Liver (tissue), 8 donors: ENCODE measurements at regions not wholly inside any gene's neighbourhood (a gene's known extent, or its start where the extent isn't known, plus 50 kb on each side); places are given as distances from the start of the nearest gene placed in this dataset.

Source experiments
- DNase-seq: peaks from one replicate; pipeline ENCODE4 v3.0.0-alpha.2; 2017; ENCODE audit warnings: low spot score
- H3K27ac ChIP-seq, 2 donors: one replicate each; pipeline ENCODE4 v1.7.0; 2013; ENCODE audit warnings: inconsistent platforms in 2 of 2, low read length in 2 of 2, control low read depth in 1 of 2, low read depth in 1 of 2, mild to moderate bottlenecking in 1 of 2
- H3K27me3 ChIP-seq, 4 donors: one replicate each; pipeline versions ENCODE4 v1.6.1 to v1.7.0; 2013; ENCODE audit warnings: low read length in 3 of 4, inconsistent platforms in 1 of 4, mild to moderate bottlenecking in 1 of 4, moderate library complexity in 1 of 4; ENCODE audit not compliant: control insufficient read depth in 4 of 4, insufficient read depth in 4 of 4
- H3K36me3 ChIP-seq, 4 donors: one replicate each; pipeline versions ENCODE4 v1.6.1 to v1.7.0; 2013; ENCODE audit warnings: low read length in 3 of 4, mild to moderate bottlenecking in 3 of 4, low read depth in 1 of 4, moderate library complexity in 1 of 4; ENCODE audit not compliant: control insufficient read depth in 4 of 4, insufficient read depth in 3 of 4
- H3K4me1 ChIP-seq, 4 donors: one replicate each; pipeline versions ENCODE4 v1.6.1 to v1.7.0; 2013; ENCODE audit warnings: low read length in 3 of 4, mild to moderate bottlenecking in 3 of 4, moderate library complexity in 1 of 4; ENCODE audit not compliant: control insufficient read depth in 4 of 4, insufficient read depth in 4 of 4
- H3K4me3 ChIP-seq, 3 donors: one replicate each; pipeline versions ENCODE4 v1.6.1 to v1.7.0; 2013; ENCODE audit warnings: low read length in 3 of 3, control low read depth in 1 of 3, low read depth in 1 of 3, mild to moderate bottlenecking in 1 of 3
- H3K9ac ChIP-seq, 2 donors: one replicate each; pipeline ENCODE4 v1.7.0; 2013; ENCODE audit warnings: low read length in 2 of 2, mild to moderate bottlenecking in 2 of 2, moderate library complexity in 2 of 2, control low read depth in 1 of 2, low read depth in 1 of 2
- H3K9me3 ChIP-seq, 4 donors: one replicate each; pipeline versions ENCODE4 v1.6.1 to v1.7.0; 2013; ENCODE audit warnings: low read length in 3 of 4; ENCODE audit not compliant: control insufficient read depth in 4 of 4
- CTCF ChIP-seq: fragments of 150-350 bp; IDR thresholded peaks from 2 replicates; pipeline ENCODE4 v1.5.1; 2017; ENCODE audit warnings: improper control_type of control experiment, low read depth, low read length; ENCODE audit not compliant: missing input control
- EGR1 ChIP-seq, 2 donors: IDR thresholded peaks; 2 replicates each; pipeline ENCODE4 v1.6.1; 2016 to 2018; ENCODE audit warnings: antibody characterized with exemption in 2 of 2, low read depth in 2 of 2
- FOXA1 ChIP-seq: IDR thresholded peaks from 2 replicates; pipeline ENCODE4 v1.6.1; 2016; ENCODE audit warnings: antibody characterized with exemption
- FOXA2 ChIP-seq: IDR thresholded peaks from 2 replicates; pipeline ENCODE4 v1.6.1; 2016; ENCODE audit warnings: antibody characterized with exemption
- HNF4A ChIP-seq, 2 donors: conservative IDR thresholded peaks; 2 replicates each; pipeline ENCODE4 v1.6.1; 2016; ENCODE audit warnings: antibody characterized with exemption in 2 of 2, mild to moderate bottlenecking in 2 of 2
- HNF4G ChIP-seq: IDR thresholded peaks from 2 replicates; pipeline ENCODE4 v1.6.1; 2016; ENCODE audit warnings: antibody characterized with exemption
- JUND ChIP-seq, 2 donors: IDR thresholded peaks; 2 replicates each; pipeline ENCODE4 v1.6.1; 2016; ENCODE audit warnings: antibody characterized with exemption in 2 of 2
- NR2F2 ChIP-seq: IDR thresholded peaks from 2 replicates; pipeline ENCODE4 v1.6.1; 2016; ENCODE audit warnings: antibody characterized with exemption
- RAD21 ChIP-seq, 2 donors: IDR thresholded peaks; 2 replicates each; pipeline ENCODE4 v1.6.1; 2016; ENCODE audit warnings: antibody characterized with exemption in 2 of 2, mild to moderate bottlenecking in 2 of 2
- RXRA ChIP-seq, 2 donors: IDR thresholded peaks; 2 replicates each; pipeline ENCODE4 v1.6.1; 2017 to 2018; ENCODE audit warnings: antibody characterized with exemption in 2 of 2, mild to moderate bottlenecking in 1 of 2
- SP1 ChIP-seq: IDR thresholded peaks from 2 replicates; pipeline ENCODE4 v1.6.1; 2018; ENCODE audit warnings: antibody characterized with exemption, mild to moderate bottlenecking
- TAF1 ChIP-seq: conservative IDR thresholded peaks from 2 replicates; pipeline ENCODE4 v1.6.1; 2016; ENCODE audit warnings: antibody characterized with exemption, mild to moderate bottlenecking
- YY1 ChIP-seq: IDR thresholded peaks from 2 replicates; pipeline ENCODE4 v1.6.1; 2016; ENCODE audit warnings: antibody characterized with exemption, mild to moderate bottlenecking
- WGBS: extraction: QIAGEN DNeasy Blood & Tissue Kit; methylation state at CpG from one replicate; pipeline ENCODE4 v1.1.7; 2013; 5-methylcytosine and 5-hydroxymethylcytosine counted together
- TF ChIP-seq, protein P1 (sequence below): IDR thresholded peaks from 2 replicates; pipeline ENCODE4 v1.6.1; 2016; ENCODE audit warnings: antibody characterized with exemption, mild to moderate bottlenecking
- TF ChIP-seq, protein P2 (sequence below): IDR thresholded peaks from 2 replicates; pipeline ENCODE4 v1.6.1; 2016; ENCODE audit warnings: antibody characterized with exemption
- TF ChIP-seq, protein P3 (sequence below): IDR thresholded peaks from 2 replicates; pipeline ENCODE4 v1.6.1; 2016; ENCODE audit warnings: antibody characterized with exemption
- TF ChIP-seq, protein P4 (sequence below): IDR thresholded peaks from 2 replicates; pipeline ENCODE4 v1.6.1; 2016; ENCODE audit warnings: antibody characterized with exemption
- donor health status: healthy.
- donor health status: healthy.
- donor health status: healthy.
- donor health status: healthy.
- donor health status: healthy.

GRCh38 chr5:110104726-110105669 lies 415.3 kb downstream of the MAN2A1 start:
- no peak for TF ChIP-seq FOXA1
- no peak for TF ChIP-seq SP1
- no peak for TF ChIP-seq HNF4G
- TF ChIP-seq, protein P1, sequence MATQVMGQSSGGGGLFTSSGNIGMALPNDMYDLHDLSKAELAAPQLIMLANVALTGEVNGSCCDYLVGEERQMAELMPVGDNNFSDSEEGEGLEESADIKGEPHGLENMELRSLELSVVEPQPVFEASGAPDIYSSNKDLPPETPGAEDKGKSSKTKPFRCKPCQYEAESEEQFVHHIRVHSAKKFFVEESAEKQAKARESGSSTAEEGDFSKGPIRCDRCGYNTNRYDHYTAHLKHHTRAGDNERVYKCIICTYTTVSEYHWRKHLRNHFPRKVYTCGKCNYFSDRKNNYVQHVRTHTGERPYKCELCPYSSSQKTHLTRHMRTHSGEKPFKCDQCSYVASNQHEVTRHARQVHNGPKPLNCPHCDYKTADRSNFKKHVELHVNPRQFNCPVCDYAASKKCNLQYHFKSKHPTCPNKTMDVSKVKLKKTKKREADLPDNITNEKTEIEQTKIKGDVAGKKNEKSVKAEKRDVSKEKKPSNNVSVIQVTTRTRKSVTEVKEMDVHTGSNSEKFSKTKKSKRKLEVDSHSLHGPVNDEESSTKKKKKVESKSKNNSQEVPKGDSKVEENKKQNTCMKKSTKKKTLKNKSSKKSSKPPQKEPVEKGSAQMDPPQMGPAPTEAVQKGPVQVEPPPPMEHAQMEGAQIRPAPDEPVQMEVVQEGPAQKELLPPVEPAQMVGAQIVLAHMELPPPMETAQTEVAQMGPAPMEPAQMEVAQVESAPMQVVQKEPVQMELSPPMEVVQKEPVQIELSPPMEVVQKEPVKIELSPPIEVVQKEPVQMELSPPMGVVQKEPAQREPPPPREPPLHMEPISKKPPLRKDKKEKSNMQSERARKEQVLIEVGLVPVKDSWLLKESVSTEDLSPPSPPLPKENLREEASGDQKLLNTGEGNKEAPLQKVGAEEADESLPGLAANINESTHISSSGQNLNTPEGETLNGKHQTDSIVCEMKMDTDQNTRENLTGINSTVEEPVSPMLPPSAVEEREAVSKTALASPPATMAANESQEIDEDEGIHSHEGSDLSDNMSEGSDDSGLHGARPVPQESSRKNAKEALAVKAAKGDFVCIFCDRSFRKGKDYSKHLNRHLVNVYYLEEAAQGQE: no peak
- TF ChIP-seq RXRA (IDR thresholded peaks at IDR 0.05): no peak
- no peak for TF ChIP-seq EGR1 (IDR thresholded peaks at IDR 0.05; ENCODE audit: low read depth in 2 of 2)
- TF ChIP-seq, protein P2, sequence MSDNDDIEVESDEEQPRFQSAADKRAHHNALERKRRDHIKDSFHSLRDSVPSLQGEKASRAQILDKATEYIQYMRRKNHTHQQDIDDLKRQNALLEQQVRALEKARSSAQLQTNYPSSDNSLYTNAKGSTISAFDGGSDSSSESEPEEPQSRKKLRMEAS: no peak
- TF ChIP-seq FOXA2: no peak
- TF ChIP-seq CTCF: no peak
- no peak for TF ChIP-seq JUND (IDR thresholded peaks at IDR 0.05)
- TF ChIP-seq, protein P3, sequence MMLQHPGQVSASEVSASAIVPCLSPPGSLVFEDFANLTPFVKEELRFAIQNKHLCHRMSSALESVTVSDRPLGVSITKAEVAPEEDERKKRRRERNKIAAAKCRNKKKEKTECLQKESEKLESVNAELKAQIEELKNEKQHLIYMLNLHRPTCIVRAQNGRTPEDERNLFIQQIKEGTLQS: no peak
- TF ChIP-seq NR2F2: no peak
- no peak for TF ChIP-seq HNF4A (conservative IDR thresholded peaks at IDR 0.05)
- TF ChIP-seq, protein P4, sequence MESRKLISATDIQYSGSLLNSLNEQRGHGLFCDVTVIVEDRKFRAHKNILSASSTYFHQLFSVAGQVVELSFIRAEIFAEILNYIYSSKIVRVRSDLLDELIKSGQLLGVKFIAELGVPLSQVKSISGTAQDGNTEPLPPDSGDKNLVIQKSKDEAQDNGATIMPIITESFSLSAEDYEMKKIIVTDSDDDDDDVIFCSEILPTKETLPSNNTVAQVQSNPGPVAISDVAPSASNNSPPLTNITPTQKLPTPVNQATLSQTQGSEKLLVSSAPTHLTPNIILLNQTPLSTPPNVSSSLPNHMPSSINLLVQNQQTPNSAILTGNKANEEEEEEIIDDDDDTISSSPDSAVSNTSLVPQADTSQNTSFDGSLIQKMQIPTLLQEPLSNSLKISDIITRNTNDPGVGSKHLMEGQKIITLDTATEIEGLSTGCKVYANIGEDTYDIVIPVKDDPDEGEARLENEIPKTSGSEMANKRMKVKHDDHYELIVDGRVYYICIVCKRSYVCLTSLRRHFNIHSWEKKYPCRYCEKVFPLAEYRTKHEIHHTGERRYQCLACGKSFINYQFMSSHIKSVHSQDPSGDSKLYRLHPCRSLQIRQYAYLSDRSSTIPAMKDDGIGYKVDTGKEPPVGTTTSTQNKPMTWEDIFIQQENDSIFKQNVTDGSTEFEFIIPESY: no peak
- TF ChIP-seq YY1: no peak
- TF ChIP-seq RAD21 (IDR thresholded peaks at IDR 0.05): no peak
- TF ChIP-seq TAF1: no peak
- Histone ChIP-seq H3K27me3 (no peaks in the 10 kb centered on the region), H3K4me3 (no peak overlapping the region), H3K9me3 (no peaks in the 10 kb centered on the region), H3K27ac (peak overlapping the region; percentile 55), H3K36me3 (no peaks in the 10 kb centered on the region), H3K9ac (no peak overlapping the region), H3K4me1 (peaks cover 4 to 48% (median 34%) of the 10 kb centered on the region in 4 donors)
- no peak for DNase-seq
- 52% methylated on average over 4 of the region's 4 CpGs for WGBS
